Fibroblast of the aortic adventitia (primary cell): ENCODE measurements at regions not wholly inside any gene's neighbourhood (a gene's known extent, or its start where the extent isn't known, plus 50 kb on each side); places are given as distances from the start of the nearest gene placed in this dataset.

Experiments
- DNase-seq: peaks from one replicate; pipeline ENCODE4 v3.0.0-alpha.2; 2010; ENCODE audit warnings: low read depth
- H3K4me3 ChIP-seq: 2 replicates; pipeline ENCODE4 v1.5.1; 2011; ENCODE audit warnings: low read depth, mild to moderate bottlenecking, control low read depth, low read length, moderate library complexity
- CTCF ChIP-seq: IDR thresholded peaks from 2 replicates; pipeline ENCODE4 v1.5.1; 2011; ENCODE audit warnings: mild to moderate bottlenecking, low read length, control low read depth, inconsistent platforms; ENCODE audit not compliant: insufficient read depth

- no peak overlapping the region for H3K4me3 ChIP-seq
- TF ChIP-seq CTCF, result no peak
- no peak for DNase-seq
Measured at GRCh38 chr2:107727318-107727717, 99.4 kb upstream of the RGPD4 start.

DNA sequence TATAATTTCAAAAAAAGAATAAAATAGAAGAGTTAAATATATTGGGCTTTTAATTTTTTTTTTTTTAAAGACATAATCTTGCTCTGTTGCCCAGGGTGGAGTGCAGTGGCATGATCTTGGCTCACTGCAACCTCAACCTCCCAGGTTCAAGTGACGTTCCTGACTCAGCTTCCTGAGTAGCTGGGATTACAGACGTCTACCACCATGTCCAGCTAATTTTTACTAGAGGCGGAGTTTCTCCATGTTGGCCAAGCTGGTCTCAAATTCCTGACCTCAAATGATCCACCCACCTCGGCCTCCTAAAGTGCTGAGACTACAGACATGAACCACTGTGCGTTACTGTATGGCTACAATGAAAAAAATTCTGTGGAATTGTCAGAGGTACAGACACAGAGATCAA, 98.1 kb upstream of the RGPD4 start:
- no peak for DNase-seq
- TF ChIP-seq CTCF, result no peak

DNA sequence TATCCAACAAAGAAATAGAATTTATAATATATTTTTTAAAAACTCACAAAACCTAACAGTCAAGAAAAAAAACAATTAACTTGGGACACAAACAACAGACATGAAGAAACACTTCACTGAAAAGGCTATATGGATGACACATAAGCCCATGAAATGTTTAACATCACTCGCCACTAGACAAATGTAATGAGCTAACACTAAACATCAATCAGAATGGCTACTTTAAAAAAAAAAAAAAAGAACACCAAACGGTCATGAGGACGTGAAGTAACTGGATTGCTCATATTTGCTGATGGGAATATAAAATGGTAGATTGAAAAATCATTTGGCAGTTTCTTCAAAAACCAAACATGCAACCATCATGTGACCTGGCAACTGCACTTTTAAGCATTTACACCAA, 97.3 kb upstream of the RGPD4 start:
- H3K4me3 ChIP-seq, result no peak overlapping the region
- no peak for DNase-seq
- TF ChIP-seq CTCF, result no peak

More for the DNA sequence above, 98.1 kb upstream of the RGPD4 start:
- H3K4me3 ChIP-seq, result no peak overlapping the region

DNA sequence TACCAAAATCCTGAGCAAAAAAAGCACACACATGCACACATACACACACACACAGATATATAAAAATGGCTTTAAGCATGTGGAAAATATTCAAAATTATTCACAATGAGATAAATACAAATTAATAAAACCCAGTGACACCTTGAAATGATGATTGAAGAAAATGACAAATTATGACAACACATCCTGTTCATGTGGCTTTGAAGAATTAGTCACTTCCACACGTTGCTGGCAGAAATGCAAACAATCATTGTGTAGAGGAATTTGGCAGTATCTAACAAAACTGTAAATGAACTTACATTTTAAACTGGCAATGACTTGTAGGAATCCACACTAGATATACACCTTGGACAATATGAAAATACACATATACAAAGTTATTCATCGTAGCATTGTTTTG, 95.8 kb upstream of the RGPD4 start:
- no peak overlapping the region for H3K4me3 ChIP-seq
- TF ChIP-seq CTCF, result no peak
- DNase-seq, result no peak

GRCh38 chr2:107731435-107731834, 95.3 kb upstream of the RGPD4 start:
- no peak for DNase-seq
- no peak for TF ChIP-seq CTCF
- no peak overlapping the region for H3K4me3 ChIP-seq

DNA sequence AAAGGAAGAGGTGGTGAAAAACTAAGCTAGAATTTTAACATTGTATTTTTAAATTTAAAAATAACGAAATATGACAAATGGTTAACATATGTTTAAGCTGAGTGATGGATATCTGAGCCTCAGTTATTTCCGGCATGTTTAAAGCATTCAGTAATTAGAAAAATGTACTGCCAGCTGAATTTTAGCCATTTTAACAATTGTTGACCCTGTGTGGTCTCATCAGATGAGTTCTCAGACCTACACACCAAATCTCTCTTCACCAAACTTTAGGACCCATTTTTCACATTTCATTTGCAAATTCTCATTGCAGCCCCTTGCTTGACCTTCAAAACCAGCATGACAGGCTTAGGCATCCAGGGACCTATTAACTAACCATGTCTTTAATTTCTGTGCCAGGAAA, 91.5 kb upstream of the RGPD4 start:
- no peak for DNase-seq
- no peak overlapping the region for H3K4me3 ChIP-seq
- no peak for TF ChIP-seq CTCF

DNA sequence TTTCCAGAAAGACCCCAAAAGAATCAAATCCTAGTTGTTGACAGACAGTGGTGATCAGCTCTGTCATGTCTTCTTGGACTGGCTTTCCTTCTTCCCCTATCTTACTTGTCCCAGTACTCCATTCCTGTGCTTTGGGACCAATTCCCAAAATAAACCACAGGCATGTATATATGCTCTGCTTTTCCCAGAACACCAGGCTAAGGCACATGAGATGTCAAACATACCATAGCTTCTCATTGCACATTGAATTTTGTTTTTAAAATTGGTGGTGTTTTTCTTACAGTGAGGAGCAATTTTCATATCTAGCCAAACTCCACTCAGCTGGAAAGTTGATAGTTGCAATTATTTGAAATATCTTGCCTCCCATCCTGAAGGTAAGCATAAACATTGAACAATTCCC, 88.9 kb upstream of the RGPD4 start:
- H3K4me3 ChIP-seq, result no peak overlapping the region
- no peak for TF ChIP-seq CTCF
- no peak for DNase-seq
